ENCODE measurements at regions not wholly inside any gene's neighbourhood (a gene's known extent, or its start where the extent isn't known, plus 50 kb on each side); places are given as distances from the start of the nearest gene placed in this dataset.

DNA sequence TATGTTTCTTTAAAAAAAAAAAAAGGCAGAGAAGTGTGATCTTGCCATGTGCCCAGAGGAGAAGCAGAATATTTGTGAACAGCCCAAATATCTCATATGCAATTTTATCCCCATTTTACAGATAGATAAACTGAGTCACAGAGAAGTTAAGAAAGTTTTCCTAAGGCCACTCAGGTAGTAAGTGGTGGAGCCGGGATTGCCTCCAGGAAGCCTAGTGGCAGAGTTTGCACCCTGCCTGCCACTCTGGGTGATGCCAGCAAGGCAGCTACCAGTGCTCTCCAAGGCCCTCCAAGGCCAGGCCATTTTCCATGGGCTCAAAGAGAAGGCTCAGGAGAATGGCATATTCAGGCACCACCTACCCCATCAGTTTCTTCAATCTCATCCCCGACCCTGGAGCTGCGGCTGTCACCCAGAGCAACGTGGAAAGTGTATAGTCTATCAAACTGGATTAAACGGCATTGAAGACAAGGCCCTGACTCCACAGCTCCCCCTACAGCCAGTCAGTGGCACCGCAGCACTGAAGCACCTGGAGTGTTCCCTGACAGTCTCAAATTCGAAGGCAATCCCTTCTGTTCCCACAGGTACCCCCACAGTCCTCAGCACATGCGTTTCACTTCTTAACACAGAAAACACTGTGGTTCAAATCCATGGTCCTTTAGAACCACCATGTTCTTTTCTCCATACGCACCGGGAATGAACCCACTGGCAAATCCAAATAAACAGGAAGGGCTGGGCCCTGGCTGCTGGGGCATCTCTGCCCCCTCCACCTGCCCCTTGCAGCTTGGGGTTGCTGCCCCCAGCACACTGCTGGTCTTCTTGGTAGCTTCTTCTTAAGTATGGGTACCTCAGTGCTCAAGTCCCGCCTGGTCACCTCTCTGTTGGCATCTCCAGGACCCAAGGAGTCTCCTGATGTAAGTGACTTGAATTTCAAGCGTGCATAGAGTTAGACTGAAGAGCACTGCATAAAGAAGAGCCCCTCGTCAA is 175.3 kb downstream of the INHBB start:
- TF ChIP-seq, protein P1, sequence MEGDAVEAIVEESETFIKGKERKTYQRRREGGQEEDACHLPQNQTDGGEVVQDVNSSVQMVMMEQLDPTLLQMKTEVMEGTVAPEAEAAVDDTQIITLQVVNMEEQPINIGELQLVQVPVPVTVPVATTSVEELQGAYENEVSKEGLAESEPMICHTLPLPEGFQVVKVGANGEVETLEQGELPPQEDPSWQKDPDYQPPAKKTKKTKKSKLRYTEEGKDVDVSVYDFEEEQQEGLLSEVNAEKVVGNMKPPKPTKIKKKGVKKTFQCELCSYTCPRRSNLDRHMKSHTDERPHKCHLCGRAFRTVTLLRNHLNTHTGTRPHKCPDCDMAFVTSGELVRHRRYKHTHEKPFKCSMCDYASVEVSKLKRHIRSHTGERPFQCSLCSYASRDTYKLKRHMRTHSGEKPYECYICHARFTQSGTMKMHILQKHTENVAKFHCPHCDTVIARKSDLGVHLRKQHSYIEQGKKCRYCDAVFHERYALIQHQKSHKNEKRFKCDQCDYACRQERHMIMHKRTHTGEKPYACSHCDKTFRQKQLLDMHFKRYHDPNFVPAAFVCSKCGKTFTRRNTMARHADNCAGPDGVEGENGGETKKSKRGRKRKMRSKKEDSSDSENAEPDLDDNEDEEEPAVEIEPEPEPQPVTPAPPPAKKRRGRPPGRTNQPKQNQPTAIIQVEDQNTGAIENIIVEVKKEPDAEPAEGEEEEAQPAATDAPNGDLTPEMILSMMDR (conservative IDR thresholded peaks at IDR 0.05; ENCODE audit: low read depth, low read length) = peak; percentile 90
- TF ChIP-seq EZH2 (IDR thresholded peaks at IDR 0.05; ENCODE audit: borderline replicate concordance, low read depth, low read length, poor library complexity, severe bottlenecking) = no peak
